ENCODE measurements at regions not wholly inside any gene's neighbourhood (a gene's known extent, or its start where the extent isn't known, plus 50 kb on each side); places are given as distances from the start of the nearest gene placed in this dataset.

DNA sequence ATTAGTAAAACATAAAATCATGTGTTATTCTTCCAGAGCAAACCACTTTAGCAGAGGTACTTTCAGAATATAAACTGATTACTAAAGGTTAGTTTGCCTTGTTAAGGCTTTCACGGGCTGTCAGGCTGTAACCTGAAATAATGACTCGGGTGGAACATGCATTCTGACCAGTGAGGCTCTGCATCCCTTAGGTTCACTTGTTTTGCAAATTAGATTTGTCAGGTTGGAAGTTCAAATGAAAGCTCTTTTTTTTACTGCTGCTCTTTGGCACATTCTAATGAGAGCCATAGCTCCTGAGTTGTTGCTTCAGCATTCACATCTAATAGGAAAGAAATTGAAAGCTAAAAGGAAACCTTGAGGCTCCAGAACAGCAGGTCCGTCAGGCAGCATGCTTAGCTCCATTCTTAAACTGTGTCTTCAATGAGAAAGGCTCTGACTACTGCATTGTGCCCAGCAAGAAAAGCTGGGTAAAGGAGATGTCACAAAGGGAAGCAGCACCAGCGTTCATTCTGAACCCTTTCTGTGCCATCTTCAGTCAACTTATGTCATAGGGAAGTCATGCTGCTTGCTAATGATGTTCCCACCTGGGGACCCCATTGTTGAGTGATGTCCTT lies 445.5 kb upstream of the FBXO33 start:
- no peak for DNase-seq (ENCODE audit: low read depth in 2 of 2)

DNA sequence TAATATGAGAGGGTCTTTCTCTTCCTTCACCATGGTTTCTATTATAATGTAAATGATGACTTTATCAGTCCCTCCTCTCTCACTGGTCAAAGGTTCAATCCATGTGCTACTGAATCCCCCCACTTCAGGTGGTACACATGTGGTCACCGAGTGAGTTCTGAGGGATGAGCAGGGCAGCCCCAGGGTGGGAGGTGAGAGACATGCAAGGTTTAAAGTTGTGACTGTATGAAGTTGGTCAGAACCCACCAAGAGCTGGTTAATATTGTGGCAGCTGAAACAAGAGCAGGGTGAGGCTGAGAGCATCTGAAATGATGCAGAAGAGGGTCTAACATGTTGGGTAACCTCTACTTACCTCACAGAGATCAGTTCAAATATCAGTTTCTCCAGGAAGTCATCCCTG lies 444.7 kb upstream of the FBXO33 start:
- no peak for DNase-seq (ENCODE audit: low read depth in 2 of 2)

DNA sequence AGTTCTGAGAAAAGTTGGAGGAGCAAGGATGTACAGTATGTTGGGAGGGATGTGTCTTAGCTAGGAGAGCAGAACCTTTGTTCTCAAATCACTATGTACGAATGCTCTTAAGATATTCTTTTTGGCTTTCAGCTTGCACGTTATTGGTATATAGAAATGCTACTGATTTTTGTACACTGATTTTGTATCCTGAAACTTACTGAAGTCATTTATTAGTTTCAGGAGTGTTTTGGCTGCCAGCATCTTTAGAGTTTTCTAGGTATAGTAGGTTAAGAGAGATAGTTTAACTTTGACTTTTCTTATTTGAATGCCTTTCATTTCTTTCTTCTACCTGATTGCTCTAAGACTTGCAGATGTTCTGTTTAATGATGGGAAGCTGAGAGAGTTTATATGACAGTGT lies 442.8 kb upstream of the FBXO33 start:
- no peak for DNase-seq (ENCODE audit: low read depth in 2 of 2)

DNA sequence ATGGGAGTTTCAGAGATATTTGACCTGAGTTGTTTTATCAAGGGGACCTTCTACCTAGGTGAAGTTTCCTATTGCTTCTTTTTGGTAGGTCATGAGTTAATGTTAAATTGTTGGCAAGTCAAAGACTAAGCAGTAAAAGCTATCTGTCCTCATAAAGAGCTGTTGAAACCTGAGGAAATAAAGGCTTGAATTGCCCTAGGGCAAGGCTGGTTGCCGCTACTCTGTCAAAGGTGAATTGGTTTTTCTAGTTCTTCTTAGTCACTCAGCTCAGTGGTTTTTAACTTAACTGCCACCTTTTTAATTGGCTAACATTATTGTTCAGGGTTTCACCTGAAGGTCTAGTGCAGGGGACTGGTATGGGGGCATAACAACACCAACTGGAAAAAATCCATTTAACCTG lies 441.6 kb upstream of the FBXO33 start:
- DNase-seq (ENCODE audit: low read depth in 2 of 2), result no peak

DNA sequence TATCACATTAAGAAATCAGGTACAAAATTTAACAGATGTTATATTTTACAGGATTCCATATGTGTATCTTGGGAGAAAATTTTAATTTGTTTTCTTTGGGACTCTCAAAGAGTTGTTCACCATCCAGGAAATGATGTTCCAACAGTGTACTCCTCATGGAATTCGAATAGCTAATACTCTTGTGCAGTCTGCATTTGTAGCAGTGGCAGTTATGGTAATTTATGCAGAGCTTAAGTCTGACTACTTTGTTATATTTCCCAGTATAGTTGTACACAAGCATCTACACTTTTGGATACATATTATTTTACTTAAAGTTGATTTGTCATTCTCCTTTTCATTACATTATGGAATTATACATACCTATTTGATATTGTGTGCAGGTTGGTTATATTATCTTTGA lies 436.7 kb upstream of the FBXO33 start:
- DNase-seq (ENCODE audit: low read depth in 2 of 2), result no peak

DNA sequence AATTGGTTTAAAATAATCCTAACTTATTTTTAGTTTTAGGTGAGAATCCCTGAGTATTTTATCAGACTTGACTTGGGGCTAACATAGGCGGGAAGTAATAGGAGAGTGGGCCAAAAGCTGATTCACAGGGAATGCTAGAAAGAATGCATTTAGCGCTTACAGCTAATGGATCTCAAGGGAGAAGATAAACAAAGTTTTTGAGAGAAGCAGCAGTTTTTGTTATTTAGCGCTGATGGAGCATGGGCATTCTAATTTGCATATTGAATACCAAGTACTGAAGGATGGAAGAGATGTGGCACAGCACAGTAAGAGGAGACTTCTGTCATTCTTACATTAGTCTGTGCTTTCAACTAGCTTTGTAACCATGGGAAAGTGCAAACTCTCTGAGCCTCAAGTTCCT lies 436.0 kb upstream of the FBXO33 start:
- DNase-seq (ENCODE audit: low read depth in 2 of 2), result no peak

DNA sequence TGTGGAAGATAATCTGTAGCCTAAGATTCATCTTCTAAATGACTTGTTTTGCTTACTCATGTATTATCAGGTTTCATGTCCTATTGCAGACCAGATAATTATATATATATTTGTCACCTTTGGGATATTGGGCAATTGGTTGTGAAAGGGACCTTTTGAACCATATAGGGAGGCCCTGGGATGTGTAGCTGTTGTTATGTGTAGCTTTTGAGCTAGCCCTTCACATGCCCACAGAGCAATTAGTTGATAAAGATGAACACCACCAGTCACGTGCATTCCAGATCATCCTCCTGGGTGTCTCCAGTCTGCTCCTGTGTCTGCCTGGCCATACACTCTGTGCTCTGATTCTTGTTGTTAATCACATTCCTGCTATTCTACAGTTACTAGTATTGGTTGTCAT lies 431.2 kb upstream of the FBXO33 start:
- no peak for DNase-seq (ENCODE audit: low read depth in 2 of 2)

DNA sequence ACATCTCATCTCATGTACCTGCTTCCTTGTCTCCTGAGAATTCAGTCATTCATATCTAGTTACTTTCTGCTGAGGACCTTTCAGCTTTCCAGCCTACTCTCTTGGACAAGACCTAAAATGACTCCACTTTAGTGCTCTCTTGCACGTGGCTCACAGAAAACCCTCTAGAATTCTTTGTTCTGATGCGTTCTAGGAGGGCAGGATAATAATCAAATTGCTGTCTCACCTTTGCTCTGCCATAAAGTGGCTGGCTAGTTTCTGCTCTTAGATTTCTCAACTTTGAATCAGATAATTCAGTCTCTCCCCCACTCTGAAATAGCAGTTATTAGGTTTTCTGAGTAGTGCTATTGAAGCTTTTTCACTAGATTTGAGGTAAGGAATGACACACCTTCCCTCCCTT lies 429.5 kb upstream of the FBXO33 start:
- DNase-seq (ENCODE audit: low read depth in 2 of 2), result no peak

DNA sequence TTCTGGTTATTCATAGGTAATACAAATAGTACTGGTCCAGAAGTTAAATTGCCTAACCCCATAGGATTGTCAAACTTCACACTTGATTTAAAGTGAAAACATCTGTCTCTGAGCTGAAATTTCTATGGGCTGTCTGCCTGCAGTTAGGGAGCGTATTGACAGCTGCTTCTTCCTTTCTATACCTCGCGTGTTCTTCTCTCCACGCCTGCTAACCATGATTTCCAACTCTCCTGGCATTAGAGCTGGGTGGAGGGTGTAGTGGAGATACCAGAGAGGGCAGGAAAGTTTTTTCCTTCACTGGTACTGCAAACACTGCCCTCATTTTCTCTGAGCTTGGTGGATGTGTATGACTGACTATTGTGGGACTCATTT lies 429.0 kb upstream of the FBXO33 start:
- no peak for DNase-seq (ENCODE audit: low read depth in 2 of 2)

DNA sequence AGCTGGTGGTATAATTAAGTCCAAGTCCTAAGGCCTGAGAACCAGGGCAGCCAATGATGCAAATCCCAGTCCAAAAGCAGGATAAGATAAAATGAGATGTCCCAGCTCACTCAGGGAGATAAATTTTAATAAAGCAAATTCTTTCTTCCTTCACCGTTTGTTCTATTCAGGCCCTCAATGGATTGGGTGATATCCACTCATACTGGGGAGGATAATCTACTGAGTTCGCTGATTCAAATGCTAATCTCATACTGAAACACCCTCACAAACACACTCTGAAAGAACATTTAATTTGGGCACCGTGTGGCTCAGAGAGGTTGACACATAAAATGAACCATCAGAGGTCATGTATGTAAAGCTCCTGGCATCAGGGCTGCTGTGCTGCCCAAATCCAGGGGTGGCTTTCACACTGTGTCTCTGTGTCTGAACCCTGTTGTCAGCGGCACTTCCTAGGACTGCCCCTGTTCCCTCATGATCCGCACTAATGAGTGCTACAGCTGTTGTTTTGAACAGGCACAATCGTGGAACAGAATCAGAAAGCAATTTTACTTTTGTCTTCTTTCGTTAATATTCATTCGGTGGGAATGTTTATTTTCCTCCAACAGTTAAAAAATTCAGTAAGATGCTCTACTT lies 428.5 kb upstream of the FBXO33 start:
- DNase-seq (ENCODE audit: low read depth in 2 of 2), result no peak

DNA sequence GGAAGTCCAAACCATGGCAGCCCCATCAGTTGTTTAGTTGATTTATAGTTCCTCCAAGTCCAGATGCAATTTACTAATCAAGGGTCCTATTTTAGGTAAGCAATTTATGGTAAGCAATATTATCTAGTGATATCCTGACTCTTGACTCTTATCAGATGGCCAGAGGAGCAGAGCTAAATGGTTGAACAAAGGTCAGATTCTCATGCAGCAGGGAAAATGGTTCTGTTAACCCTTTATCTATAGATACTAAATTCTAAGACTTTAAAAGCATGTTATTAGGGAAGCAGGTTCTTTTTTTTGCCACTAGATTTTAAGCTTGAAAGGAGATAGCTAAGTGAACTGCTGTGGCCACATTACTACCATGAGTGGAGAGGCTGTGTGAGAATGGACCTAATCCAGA lies 427.1 kb upstream of the FBXO33 start:
- DNase-seq (ENCODE audit: low read depth in 2 of 2), result no peak

DNA sequence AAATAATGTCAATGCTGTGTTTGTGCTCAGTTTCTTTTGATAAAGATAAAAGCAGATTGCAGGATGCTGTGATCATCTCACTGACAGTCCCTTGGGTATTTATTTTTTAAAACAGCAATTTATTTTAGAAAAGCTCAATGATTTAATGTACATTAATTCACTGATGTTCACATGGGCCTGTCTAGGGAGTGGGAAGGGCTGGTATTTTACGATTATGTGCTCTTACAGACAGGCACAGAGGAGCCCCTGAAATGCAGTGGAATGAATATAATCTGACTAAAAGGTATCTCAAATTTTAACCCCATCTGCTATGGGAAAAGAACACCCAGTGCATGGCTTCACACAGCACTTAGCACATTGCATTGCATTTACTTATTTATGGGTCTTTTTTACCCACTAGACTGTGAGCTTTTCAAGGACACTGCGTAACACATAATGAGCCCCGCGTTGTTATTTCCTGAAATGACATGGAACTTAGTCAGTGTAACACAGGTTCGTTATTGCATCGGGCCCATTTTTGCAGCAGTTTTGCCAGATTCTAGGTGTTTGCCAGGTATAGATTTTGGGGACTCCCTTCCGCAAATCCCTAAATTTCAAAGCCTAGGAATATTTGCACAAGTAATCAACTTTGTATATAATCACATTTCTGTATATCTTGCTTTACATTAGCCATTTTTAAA lies 425.3 kb upstream of the FBXO33 start:
- no peak for DNase-seq (ENCODE audit: low read depth in 2 of 2)

DNA sequence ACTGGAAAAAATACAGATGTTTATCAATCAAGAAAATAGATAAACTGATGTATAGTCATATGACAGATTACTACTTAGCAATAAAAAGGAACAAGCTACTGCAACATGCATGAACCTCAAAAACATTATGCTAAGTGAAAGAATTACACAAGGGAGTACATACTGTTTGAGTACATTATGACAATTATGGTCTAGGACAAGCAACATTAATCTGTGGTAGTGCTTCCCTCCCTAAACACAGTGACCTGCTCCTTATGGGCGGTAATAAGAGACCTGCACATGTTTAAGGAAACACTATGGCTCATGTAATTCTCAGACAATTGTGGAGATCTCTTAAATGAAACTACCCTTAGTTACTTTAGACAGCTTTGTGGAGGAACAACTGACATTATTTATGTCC lies 421.2 kb upstream of the FBXO33 start:
- no peak for DNase-seq (ENCODE audit: low read depth in 2 of 2)

DNA sequence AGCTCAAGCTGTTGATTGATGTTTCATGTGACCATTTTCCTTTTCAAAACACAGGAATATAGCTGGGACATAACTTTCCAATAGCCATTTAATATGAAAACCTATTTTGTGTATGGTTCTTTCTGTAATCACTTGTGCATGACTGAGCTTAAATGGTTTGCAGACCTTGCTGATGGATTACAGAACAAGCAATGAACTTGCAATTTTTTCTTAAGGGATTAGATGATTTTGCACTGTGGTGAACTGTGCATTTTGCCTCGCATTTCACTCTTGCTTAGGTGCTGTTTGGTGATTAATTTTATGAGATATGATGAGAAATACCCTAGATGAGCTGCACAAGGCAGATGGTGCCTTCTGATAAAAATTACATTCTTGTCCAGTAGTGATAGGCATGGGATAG lies 419.0 kb upstream of the FBXO33 start:
- no peak for DNase-seq (ENCODE audit: low read depth in 2 of 2)

DNA sequence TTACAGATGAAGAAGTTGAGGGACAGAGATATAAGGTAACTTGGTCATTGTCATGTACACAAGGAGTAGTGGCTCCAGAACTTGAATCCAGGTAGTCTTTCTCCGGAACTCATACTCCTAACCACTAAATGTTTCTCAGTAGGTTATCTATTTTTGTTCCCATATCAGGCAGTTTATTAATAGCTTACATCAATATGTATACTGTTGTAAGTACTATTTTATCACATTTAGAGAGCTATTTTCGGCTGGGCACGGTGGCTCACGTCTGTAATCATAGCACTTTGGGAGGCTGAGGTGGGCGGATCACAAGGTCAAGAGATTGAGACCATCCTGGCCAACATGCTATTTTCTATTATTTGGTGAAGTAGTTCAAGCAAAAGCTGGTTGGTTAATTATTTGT lies 415.6 kb upstream of the FBXO33 start:
- DNase-seq (ENCODE audit: low read depth in 2 of 2), result no peak

DNA sequence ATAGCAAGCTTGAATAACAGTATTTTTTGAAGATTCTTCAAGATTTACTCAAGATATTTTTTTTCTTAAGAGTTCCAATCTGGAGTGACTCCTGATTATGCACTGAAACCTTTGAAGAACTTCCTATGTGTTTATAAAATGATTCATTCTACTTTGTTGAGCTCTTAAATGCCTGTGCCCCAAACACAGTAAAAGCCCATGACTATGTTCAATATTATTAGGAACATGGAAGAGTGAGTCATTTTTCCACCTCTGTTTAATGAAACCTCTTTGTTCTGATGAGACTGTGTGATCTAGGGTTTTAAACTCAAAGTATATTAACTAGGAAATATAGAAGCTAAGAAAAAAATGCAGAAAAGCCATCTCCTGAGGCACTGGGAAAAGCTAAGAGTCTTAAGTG lies 415.0 kb upstream of the FBXO33 start:
- no peak for DNase-seq (ENCODE audit: low read depth in 2 of 2)

DNA sequence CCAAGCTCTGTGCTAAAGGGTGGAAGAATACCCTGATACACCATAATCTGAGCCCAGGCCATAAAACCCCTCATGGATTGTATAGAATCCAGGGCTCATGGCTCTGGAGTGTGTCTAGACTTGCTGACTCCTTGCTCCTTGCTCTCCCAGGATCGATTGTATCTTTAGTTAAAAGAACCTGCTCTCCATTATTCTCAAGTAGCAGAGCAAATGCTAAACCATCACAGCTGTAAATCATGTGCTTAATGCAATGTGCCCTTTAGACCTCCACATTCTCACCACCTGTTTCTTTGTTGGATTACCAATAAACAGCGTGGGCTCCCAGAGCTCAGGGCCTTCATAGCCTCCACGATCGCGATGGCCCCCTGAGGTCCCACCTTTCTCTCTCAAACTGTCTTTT lies 411.6 kb upstream of the FBXO33 start:
- DNase-seq (ENCODE audit: low read depth in 2 of 2), result no peak

DNA sequence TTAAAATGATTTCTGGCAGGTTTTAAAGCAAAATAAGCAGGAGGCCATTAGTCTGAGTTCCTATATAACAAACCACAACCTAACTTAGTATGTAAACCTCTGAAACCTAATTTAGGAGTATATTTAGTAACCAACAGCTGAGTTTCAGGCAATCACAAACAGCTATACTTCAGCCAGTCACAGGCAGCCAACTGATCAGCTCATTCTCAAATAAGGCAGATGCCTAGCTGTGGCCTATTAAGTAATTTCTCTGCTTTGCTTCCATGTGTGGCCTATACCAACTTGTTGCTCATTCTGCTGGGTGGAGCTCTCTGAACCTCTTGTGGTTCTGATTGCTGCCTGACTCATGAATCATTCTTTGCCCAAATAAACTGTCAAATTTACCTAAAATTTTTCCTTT lies 408.9 kb upstream of the FBXO33 start:
- no peak for DNase-seq (ENCODE audit: low read depth in 2 of 2)

DNA sequence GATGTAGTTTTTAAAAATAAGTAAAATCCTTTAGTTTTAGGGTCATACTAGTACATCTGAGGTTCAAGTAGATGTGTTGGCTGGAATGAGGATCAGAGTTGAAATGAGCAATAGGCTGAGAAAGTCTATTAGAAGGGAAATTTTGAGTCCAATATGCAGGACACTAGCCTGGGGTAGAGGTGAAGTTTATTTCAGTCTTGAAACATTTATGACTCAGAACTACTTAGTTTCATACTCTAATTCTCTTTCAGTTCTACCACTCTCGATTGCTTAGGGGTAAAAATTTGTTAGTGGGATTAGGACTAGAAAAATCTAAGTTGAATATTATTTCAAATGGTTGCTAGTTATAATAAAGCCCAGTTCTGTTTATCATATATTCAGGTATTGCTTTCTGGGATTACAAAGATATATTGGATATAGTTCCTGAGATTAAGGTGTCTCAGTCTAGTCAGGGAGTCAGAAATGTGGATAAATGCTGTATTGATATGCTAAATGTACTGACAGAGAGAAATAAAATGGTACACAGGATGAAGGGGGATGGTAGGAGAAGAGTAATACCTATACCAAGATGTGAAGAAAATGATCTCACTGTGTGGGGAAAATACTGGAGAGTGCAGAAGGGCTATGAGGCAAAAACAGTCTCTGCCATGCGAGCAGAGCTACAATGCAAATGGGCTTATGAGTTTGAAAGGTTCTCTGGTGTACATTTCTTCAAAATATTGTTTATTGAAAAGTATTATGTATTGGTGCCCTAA lies 395.8 kb upstream of the FBXO33 start:
- DNase-seq (ENCODE audit: low read depth in 2 of 2), result no peak

DNA sequence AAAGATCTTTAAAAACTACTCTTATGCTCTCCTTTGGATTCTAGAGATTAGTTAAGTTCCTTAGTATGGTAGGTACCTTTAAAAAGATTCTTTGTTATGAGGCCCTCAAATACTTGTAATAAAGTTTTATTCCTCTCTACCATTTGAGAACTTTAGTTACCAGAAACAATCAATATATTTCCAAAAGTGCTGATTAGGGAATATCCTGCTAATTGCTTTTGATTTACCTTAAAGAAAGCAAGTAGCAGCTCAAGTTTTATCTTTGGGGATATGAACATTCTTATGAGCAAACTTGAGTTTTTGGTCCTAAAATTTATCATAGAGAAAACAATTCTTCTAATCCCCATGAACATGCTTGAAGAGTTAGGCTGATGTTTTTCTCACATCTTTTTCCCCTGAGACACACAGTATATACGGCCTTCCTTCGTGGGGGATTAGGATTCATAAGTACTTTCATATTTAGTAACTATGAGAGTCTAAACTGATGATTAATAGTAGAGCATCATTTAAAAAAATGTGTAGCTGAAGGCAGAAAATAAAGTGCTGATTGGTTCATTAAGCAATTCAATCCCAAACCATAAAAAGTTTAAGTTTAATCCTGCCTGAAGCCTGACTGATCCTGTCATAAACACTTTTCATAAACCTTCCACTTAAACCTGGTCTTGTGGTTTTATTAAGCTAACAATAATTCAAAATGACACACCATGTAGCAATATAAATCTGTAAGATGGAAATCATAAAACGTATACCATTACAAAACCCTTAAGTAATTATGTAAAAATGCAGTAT lies 380.5 kb upstream of the FBXO33 start:
- DNase-seq (ENCODE audit: low read depth in 2 of 2), result no peak

DNA sequence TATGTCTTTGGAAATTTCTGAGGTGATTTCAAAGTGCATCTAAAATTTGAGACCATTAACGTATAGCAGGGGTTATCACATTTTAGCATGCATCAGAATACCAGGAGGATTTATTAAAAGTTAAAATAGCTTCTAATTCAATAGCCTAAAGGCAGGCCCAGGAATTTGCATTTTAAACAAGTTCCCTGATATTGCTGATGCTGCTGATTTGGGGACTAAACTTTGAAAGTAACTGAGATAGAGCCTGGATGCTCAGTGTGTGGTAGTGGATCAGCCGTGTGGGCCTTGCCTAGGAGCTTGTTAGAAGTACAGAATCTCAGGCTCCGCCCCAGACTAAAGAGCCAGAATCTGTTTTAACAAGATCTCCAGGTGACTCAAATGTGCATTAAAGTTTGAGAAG lies 375.0 kb upstream of the FBXO33 start:
- DNase-seq (ENCODE audit: low read depth in 2 of 2), result no peak

DNA sequence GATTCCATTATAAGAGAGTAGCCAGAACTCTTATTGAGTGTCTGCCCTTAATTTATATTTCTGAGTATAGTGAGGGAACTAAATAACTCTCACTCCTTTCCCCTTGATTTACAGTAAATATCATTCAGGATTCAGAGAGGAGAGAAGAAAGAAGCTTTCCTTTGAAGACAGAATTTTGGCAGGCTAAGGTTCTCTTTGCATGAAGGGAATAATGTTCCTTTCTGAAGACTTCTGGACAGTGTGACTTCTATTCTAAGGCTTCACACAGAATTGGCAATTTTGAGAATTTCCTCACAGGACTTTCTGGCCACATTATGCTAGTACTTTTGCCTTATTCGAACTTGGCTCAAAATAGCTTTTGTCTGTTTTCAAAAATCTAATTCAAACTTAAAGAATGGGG lies 352.2 kb upstream of the FBXO33 start:
- no peak for DNase-seq (ENCODE audit: low read depth in 2 of 2)
